ENCODE measurements at regions not wholly inside any gene's neighbourhood (a gene's known extent, or its start where the extent isn't known, plus 50 kb on each side); places are given as distances from the start of the nearest gene placed in this dataset.

GRCh38 chr7:9100289-9100688, 666.9 kb downstream of the NXPH1 start:
- TF ChIP-seq POLR2AphosphoS5 (IDR thresholded peaks at IDR 0.05; ENCODE audit: insufficient read depth in 1 of 2, low read depth in 1 of 2) (no peak), POLR2A (IDR thresholded peaks at IDR 0.05) (no peak)
